ENCODE measurements at regions not wholly inside any gene's neighbourhood (a gene's known extent, or its start where the extent isn't known, plus 50 kb on each side); places are given as distances from the start of the nearest gene placed in this dataset.

- H3K27ac ChIP-seq = no peak overlapping the region
- no peak overlapping the region for H3K4me3 ChIP-seq (ENCODE audit: low read depth in 1 of 2, low read length in 1 of 2)
- no peaks in the 10 kb centered on the region for H3K27me3 ChIP-seq
- no peaks in the 10 kb centered on the region for H3K36me3 ChIP-seq
- TF ChIP-seq CTCF (IDR thresholded peaks at IDR 0.05) = no peak
- H3K9me3 ChIP-seq = no peaks in the 10 kb centered on the region
- H3K4me1 ChIP-seq (ENCODE audit: control insufficient read depth in 1 of 2, insufficient read depth in 1 of 2, low read depth in 1 of 2, low read length in 1 of 2) = no peaks in the 10 kb centered on the region
These were observed 79.9 kb upstream of the APC start for GRCh38 chr5:112657804-112658203.

- Histone ChIP-seq H3K27ac (no peak overlapping the region), H3K4me3 (ENCODE audit: low read depth in 1 of 2, low read length in 1 of 2) (no peak overlapping the region), H3K4me1 (ENCODE audit: control insufficient read depth in 1 of 2, insufficient read depth in 1 of 2, low read depth in 1 of 2, low read length in 1 of 2) (no peaks in the 10 kb centered on the region), H3K27me3 (peaks cover under 1% of the 10 kb centered on the region), H3K9me3 (no peaks in the 10 kb centered on the region), H3K36me3 (no peaks in the 10 kb centered on the region)
- TF ChIP-seq CTCF (IDR thresholded peaks at IDR 0.05) = no peak
These were observed 77.3 kb upstream of the APC start for GRCh38 chr5:112660359-112660758.

GRCh38 chr5:112663146-112663545 lies 74.5 kb upstream of the APC start:
- Histone ChIP-seq H3K4me1 (ENCODE audit: control insufficient read depth in 1 of 2, insufficient read depth in 1 of 2, low read depth in 1 of 2, low read length in 1 of 2) (no peaks in the 10 kb centered on the region), H3K4me3 (ENCODE audit: low read depth in 1 of 2, low read length in 1 of 2) (no peak overlapping the region), H3K27ac (no peak overlapping the region), H3K27me3 (peaks cover 10% of the 10 kb centered on the region), H3K9me3 (no peaks in the 10 kb centered on the region), H3K36me3 (no peaks in the 10 kb centered on the region)
- no peak for TF ChIP-seq CTCF (IDR thresholded peaks at IDR 0.05)

- H3K4me1 ChIP-seq (ENCODE audit: control insufficient read depth in 1 of 2, insufficient read depth in 1 of 2, low read depth in 1 of 2, low read length in 1 of 2) = no peaks in the 10 kb centered on the region
- no peak for TF ChIP-seq CTCF (IDR thresholded peaks at IDR 0.05)
- no peaks in the 10 kb centered on the region for H3K36me3 ChIP-seq
- H3K4me3 ChIP-seq (ENCODE audit: low read depth in 1 of 2, low read length in 1 of 2) = no peak overlapping the region
- H3K9me3 ChIP-seq = no peaks in the 10 kb centered on the region
- H3K27me3 ChIP-seq = peaks cover 39% of the 10 kb centered on the region
- no peak overlapping the region for H3K27ac ChIP-seq
These were observed 69.7 kb upstream of the APC start for GRCh38 chr5:112668016-112668415.

- no peaks in the 10 kb centered on the region for H3K36me3 ChIP-seq
- no peaks in the 10 kb centered on the region for H3K4me1 ChIP-seq (ENCODE audit: control insufficient read depth in 1 of 2, insufficient read depth in 1 of 2, low read depth in 1 of 2, low read length in 1 of 2)
- no peak for TF ChIP-seq CTCF (IDR thresholded peaks at IDR 0.05)
- H3K4me3 ChIP-seq (ENCODE audit: low read depth in 1 of 2, low read length in 1 of 2) = no peak overlapping the region
- no peak overlapping the region for H3K27ac ChIP-seq
- peaks cover 39% of the 10 kb centered on the region for H3K27me3 ChIP-seq
- no peaks in the 10 kb centered on the region for H3K9me3 ChIP-seq
These were observed 68.8 kb upstream of the APC start for GRCh38 chr5:112668911-112669310.

Measured in neutrophil (primary cell).